NCI-H2196 (cell line): ENCODE measurements at regions not wholly inside any gene's neighbourhood (a gene's known extent, or its start where the extent isn't known, plus 50 kb on each side); places are given as distances from the start of the nearest gene placed in this dataset.
"Not testable (repeated sequence)": the region's sequence is repeated elsewhere in the genome, so short reads cannot be mapped to it uniquely, and the experiment has no call there.

Experiments
- DNase-seq: peaks from one replicate; lab custom pipeline; 2025; ENCODE audit not compliant: unreplicated experiment; lab: John Stamatoyannopoulos, UW

DNA sequence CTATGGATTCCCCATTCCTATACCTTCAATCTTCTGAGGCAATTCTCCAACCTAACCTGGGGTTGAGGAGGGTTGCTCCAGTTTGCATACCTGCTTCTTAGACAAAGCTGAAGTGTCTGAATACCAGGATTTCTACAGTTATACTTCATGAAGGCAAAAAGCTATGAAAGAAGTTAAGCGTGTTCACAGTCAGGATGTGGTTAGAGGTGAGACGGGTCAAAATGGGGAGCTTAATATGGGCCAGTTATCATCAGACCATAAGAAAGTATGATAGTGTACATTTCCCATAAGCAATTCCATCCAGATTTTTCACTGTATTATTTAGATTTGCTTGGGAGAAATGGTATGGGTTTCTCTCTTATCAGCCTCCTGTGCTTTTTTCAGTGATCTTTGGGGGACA lies 156.9 kb upstream of the FER start:
- no peak for DNase-seq

DNA sequence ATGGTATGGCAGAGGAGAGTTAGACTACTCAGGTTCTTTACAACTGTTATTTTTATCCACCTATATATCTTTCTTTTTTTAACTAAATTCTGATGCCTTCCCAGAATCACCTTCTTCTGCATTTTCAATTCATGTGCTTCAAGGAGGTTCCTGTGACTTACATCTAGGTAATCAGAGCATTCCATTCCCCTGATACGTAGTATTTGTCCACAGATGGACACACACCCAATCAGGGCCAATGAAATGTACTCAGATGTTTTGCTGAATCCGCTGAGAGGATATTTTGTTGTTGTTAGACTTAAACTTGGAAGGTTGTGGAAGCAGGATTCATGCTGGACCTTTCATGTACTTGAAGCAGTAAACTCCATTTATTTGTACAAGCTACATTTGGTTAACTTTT lies 159.4 kb upstream of the FER start:
- no peak for DNase-seq

DNA sequence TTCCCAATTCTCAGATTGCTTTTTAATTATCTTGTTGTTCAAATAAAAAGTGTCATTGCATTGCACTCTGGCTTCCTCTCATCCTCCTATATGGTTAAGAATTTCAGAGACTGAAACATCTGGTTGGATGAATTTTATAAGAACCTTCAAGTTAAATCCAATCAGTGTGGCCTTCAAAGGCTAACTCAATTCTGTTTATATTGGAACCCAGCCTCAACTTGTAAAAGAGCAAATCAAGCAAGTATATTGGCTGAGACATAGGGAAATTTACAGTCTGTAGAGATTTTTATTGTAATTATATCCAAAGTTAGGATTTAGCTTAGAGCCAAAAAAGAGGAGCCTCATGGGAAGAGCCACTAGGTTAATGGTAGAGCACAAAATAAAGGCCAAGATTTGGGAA lies 159.9 kb upstream of the FER start:
- DNase-seq: no peak

DNA sequence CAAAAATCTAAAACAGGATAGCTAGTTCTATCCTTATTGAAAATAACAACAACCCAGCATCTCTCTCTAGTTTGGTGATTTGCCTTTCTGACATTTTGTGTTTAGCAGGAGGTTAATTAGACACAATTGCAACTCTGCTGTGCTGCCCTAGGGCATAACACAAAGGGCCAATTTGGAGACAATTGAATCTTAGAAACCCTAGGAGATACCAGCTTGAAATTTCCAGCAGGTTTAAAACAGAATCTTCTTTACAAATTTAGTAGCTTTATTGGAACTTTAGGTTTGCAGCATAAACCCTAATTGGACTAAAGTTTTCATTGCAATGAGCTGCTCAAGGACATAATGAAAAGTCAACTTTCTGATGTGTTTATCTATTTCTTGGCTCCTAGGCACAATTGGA lies 166.7 kb upstream of the FER start:
- no peak for DNase-seq

DNA sequence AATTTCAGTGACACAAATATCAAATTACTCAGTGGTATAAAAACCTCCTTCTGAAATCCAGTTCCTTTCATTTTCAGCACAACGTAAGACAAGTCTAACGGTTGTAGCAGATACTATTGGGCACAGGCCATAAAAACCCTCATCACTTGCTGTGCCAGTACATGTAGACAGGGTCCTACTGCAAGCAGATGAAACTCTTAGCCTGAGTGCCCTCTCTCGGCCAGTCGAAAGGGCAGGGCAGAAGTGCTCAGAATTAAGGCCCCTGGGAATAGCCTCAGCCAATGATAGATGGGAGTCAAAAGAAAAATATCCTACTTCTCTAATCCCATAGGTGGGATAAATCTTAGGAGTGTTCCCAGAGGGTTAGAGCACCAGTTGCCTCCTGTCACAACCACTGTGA lies 168.5 kb upstream of the FER start:
- DNase-seq: no peak

DNA sequence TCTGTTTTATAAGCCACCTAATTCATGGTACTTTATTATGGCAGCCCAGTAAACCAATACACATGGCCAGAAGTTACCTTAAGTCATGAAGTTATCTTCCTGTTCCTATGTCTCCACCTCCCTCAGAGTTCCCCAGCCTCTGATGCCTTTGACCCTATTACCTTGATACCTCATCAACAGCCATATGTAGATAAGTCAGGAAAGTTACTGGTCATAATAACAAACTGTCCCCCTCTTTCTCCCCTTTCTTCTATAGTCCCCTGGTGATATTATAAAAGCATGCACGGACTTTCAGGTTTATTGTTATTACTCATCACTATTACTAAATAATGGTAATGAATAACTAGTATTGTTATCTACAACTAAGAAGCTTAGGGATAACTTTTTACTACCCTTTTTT lies 168.9 kb upstream of the FER start:
- DNase-seq: no peak

DNA sequence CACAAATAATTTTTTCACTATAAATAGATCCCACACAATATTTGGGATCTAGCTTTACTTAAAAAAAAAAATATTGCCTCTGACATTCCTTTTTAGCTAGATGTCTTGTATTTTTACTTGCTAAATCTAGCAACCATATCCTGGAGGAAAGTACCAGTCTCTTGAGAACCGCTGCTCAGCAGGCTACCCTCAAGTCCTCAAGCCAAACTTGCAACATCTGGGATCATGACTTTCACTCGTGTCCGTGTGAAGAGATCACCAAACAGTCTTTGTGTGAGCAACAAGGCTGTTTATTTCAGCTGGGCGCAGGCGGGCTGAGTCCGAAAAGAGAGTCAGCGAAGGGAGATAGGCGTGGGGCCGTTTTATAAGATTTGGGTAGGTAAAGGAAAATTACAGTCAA lies 180.3 kb upstream of the FER start:
- DNase-seq: no peak

DNA sequence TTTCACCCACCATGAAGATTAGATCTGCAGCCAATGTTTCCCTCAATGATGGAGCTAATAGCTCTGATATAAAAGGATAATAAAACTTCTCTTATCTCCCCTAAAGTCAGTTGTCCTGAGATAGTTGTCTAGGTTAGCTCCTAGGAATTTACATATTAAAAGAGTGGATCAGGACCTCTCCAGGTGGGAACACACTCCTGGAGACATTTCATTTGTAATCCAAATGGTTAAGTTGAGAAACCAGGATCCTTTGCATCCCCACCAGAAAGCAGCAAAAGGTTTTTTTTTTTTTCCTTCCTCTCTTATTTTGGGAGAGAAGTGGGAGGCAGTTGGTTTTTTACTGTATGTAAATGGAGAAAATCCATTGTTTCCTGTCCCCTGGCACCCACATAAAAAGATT lies 182.5 kb upstream of the FBXL17 start:
- DNase-seq: no peak

DNA sequence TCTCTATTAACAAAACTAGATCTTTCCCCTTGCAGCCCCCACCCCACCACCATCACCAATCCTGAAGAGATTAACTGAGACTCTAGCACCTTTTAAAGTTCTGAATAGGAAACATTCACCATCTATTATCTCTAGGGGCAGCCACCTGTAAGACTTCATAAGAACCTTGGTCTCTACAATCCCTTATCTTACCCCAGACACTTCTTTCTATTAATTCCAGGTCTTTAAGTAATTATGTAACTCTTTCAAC lies 180.2 kb upstream of the FBXL17 start:
- DNase-seq: no peak

DNA sequence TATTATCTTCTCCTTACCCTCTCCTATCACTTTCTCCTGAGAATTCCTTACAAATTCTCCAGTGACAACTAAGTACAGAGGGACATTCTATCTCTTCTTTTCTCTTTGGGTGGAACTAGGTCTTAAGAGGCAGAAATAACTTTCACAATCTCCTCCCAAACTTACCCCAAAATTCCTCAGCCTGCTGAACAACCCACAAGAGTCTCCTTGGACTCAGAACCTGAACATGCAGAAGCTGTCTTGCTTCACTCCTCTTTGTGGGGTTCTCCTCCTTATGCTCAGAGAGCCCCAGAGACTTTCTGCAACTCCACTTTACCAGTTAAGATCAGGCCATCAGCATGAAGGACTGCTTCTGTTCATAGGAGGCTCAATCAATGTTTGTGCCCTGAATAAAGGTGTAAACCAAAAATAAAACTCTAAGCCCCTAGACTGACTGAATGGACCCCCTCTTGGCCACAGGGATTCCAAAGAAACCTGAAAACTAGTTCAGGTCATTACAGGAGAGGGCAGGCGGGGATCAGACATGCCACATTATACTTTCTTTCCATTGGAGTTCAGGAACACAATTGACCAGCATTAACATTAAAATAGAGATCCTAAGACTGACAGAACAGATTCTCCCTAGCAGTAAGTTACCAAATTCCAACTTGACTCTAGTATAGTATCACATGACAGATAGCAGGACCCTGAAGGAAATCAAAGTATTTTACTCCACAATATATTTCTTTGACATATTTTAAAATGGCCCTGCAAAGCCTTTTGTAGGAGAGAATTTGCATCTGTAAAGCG lies 179.7 kb upstream of the FBXL17 start:
- no peak for DNase-seq

DNA sequence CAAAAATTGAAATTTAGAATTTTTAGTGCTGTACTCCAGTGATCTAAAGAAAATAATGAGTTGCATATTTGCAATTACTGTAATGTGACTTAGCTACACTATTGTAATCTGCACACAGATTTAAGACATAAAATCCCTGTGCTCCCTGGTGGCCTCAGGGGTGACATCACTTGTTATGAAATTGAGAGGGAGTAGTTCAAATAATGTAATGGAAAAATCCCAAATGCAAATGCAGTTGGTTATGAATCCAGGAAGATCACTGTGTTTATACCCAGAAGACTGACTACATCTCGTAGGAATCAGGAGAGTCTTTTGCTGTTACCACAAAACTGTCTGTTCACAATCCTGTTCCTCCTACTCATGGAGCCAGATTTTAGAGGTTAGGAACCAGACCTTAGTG lies 178.7 kb upstream of the FBXL17 start:
- no peak for DNase-seq

DNA sequence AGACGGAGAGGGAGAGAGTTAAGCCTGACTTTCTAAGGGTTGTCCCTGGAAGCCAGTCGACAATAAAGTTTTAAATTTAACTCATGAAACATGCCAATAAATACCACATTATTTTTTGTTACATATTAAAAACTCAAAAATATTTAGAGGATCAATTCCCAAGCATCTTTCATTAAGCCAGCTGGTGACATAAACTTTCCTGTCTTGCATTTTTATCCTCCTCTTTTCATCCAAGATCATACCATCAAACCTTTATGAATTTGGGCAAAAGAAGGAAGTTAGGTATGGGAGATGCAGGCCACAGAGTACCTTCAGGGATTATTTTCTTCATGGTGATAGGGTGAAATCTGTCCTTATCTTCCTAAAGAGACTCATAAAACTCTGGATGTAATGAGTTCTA lies 178.3 kb upstream of the FBXL17 start:
- DNase-seq: no peak

DNA sequence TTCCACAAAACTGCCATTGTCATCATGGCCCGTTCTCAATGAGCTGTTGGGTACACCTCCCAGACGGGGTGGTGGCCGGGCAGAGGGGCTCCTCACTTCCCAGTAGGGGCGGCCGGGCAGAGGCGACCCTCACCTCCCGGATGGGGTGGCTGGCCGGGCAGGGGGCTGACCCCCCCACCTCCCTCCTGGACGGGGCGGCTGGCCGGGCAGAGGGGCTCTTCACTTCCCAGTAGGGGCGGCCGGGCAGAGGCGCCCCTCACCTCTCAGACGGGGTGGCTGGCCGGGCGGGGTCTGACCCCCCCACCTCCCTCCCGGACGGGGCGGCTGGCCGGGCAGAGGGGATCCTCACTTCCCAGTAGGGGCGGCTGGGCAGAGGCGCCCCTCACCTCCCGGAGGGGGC lies 176.9 kb upstream of the FBXL17 start:
- not testable (repeated sequence) for DNase-seq

DNA sequence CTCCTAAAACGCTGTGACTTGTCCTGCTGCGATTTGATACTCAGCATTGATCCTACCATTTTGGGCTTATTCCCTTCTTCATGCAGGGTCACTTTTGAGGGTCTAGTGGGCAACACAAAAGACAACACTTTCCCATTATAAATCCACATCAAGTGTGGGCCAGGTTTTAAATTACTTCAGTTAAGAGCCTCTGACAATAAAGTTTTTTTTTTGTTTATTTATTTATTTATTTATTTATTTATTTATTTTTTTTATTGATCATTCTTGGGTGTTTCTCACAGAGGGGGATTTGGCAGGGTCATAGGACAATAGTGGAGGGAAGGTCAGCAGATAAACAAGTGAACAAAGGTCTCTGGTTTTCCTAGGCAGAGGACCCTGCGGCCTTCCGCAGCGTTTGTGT lies 176.2 kb upstream of the FBXL17 start:
- DNase-seq: not testable (repeated sequence)

DNA sequence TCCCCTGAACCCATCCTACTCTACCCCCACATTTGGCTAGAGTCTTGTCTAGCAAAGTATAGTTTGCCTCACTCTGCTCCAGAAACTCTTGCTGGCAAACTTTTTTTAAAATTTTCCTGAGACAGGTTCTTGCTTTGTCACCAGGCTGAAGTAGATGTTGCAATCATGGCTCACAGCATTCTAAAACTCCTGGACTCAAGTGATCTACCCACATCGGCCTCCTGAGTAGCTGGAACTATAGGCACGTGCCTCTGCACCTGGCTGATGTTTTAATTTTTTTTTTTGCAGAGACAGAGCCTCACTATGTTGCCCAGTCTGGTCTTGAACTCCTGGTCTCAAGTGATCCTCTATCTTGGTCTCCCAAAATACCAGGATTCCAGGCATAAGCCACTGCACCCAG lies 175.8 kb upstream of the FBXL17 start:
- DNase-seq: no peak

DNA sequence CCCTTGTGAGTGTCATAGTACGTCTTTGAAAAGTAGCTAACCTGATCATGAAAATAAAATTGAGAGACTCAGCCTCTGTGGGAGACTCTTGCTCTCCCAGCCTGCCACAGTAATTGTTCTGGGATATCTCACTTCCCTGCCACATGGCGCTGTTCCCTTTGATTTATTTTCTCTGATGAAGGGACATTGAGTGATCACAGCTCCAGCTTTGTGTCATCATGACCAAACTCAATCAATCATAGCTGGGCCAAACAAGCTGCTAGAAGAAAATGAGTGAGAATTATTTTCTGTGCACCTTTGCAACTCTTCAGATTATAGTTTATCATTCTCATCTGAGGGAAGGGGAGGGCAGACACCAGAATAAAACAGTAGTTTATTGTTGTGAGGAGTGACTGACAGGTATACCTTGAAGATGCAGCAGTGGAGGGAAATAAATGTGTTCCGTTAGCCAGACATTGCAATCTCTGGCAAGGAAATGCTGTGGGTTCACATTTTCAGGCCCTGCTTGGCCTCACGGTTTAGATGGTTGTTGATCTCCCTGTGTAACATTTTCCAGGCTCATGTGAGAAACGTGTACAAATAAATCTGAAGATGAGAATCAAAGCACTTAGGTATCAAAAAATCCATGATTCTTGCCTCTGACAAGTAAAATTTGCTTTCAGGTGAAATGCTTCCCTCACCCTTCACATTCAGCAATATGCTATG lies 174.7 kb upstream of the FBXL17 start:
- no peak for DNase-seq

DNA sequence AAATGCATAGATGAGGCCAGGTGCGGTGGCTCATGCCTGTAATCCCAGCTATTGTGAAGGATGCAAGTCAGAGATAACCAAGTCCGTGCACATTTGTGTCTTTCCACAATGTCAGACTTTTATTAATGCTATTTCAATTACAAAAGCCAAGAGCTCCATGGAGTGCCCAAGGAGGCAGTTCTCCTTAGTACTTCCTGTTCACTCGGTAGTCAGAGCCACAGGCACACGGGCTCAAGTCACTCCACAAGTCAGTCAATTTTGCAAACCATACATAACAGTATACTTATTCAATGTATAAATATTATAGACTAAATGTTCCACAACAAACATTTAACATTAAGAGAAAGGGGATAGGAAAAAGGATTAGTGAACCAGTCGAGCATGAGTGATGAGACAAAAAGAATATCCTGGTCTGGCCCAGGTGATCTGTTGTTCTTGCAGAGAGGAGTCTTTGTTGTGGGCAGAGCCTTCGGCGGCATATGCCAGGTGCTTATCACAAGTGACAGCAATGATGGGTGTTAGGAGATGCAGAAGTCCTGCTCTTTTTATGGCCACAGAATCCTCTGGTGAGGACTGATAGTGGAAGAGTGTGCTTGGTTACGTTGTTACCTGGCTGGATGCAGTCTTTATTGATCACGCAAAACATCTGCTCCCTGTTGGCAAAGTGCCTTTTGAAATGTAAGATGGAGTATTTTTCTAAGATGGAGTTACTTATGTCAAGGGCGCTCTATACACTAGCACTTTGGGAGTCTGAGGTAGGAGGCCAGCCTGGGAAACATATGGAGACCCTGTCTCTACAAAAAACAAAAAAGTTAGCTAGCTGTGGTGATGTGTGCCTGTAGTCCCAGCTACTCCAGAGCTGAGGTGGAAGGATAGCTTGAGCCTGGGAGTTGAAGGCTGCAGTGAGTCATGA lies 167.0 kb upstream of the FBXL17 start:
- no peak for DNase-seq

DNA sequence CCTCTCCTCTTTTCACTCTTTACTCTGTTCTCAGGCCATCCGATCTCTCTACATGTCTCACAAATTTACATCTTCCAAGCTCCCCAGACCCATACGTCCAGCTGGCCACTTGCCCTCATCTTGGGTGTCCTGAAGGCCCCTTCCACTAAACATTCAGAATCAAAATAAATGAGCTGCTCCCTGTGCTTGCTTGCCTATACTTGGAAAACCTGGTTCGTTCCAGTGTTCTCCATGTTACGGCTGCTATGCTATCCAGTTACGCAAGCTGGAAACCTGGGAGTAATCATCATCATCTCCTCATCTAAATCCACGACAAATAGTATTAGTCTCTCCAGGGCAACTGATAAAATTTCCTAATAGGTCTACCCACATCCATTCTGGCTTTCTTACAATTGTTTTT lies 165.0 kb upstream of the FBXL17 start:
- DNase-seq: no peak

DNA sequence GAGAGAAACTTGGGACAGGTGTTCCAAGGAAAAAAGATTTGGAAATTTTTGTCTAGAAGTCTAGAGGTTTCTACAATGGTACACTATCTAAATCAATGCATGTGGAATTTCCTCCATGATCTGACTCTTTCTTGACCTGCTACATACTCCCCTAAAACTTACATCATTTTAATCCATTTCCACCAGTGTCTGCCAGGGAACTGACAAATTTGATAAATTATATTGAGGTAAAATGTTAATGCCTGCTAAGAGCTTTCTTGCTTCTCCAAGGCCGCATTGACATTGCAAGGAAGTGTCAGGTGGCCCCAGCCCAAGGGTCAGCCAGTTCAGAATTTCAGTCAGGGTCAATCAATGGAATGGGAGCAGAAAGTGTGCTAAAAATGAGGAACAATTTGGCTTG lies 163.4 kb upstream of the FBXL17 start:
- no peak for DNase-seq

DNA sequence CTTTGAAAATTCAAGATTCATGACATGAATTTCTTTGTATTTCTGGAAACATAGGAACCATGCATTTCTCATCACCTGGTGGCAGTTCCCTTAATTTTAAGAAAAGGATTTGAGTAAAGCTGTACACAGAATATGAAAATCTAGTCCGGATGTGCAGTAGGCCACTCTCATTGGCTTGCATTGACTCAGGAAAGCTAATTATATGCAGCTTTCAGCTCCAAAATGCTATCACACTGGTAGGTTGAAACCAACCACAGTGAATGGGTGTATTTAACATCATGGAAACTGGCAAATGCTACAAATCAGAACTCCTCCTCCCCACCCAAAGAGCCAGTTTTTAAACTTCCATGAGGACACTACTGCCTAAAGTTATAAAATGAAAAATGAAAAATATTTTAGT lies 161.6 kb upstream of the FBXL17 start:
- DNase-seq: no peak

DNA sequence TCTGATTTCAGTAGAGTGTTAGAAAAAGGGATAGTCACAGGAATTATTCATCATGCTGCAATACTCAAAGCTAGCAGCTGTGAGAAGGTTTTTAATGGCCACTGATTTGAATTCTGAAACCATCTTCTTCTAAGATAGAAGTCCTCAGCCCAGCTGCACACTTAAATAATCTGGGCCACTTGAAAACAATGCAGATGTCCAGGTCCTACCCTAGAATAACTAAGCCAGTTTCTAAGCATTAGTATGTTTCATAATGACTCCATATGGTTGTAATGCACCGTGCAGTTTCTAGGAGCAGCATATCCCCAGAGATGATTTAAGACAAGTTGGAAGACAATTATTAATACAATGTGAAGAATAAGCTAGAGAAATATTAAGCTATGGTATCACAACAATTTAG lies 159.9 kb upstream of the FBXL17 start:
- no peak for DNase-seq

DNA sequence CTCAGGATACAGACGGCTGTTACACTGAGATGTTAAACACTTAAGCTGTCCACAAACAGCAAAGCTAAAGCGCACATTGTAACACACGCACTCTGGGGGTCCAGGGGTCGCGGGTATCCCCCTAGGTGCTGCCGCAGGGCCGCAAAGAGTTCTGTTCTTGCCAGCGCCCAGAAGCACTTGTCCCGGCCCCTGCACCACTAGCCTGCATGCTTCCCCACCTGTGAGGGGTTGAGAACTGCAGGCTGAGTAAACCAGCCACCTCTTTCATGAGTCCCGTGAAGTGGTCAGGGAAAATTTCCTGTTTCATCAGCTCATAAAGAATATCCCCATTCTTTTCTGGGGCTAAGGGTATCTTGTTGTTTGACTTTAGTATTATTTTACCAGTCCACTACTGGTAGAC lies 154.4 kb upstream of the FBXL17 start:
- DNase-seq: no peak
